ENCODE measurements at regions not wholly inside any gene's neighbourhood (a gene's known extent, or its start where the extent isn't known, plus 50 kb on each side); places are given as distances from the start of the nearest gene placed in this dataset.
"Not testable (repeated sequence)": the region's sequence is repeated elsewhere in the genome, so short reads cannot be mapped to it uniquely, and the experiment has no call there.

DNA sequence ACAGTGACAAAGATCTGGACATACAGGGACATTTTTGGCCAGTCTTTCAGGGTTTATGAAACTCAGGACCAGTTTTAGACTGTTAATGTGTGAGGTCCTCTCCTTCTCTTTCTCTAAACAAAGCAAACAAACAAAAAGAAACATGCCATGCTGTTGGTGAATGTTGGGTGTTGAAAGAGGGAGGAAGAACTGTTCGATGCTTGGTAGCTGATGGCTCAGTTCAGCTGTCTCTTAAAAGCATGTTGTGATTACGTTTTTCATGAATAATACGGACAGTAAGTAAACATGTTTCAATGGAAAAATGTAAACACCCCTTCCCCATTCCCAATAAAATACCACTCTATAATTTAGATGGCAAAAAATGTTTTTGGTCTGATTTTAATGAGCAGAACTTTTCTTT lies 219.1 kb downstream of the SEC23IP start:
- DNase-seq (ENCODE audit: low read depth), result no peak

DNA sequence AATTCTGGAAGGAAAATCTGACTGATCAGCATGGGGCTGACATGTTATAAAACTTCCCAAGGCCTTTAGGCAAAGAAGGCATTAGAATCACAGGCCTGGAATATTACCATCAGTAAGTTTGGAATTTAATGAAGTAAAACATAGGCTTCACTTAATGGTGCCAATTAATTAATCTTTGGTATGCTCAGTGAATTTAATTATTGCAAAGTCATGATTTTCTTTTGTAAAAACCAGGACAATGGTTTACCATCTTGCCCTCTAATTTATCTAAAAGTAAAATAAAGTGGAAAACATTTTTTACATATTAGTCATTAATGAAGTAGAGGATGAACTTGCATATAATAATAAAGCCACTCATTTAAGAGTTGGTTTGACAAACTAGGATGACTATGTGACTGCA lies 220.3 kb downstream of the SEC23IP start:
- DNase-seq (ENCODE audit: low read depth), result no peak

DNA sequence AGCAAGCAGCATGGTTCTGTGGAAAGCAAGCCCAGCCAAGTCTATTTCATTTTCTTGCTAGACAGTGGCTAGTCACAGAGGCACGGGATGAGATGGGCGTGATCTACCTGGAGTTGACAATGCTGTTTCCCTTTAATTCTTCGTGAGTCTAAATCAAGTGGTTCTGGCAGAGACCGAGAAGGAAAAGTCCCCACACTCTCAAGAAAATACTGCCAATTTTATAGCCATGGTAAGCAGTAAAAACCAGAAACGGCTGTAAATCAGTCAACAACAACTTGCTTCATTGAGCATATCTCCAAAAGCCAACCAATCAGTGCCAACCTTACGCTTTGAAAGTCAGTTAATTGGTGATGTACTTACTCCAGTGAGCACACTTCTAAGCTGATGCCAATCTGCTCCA lies 223.4 kb downstream of the SEC23IP start:
- DNase-seq (ENCODE audit: low read depth), result no peak

DNA sequence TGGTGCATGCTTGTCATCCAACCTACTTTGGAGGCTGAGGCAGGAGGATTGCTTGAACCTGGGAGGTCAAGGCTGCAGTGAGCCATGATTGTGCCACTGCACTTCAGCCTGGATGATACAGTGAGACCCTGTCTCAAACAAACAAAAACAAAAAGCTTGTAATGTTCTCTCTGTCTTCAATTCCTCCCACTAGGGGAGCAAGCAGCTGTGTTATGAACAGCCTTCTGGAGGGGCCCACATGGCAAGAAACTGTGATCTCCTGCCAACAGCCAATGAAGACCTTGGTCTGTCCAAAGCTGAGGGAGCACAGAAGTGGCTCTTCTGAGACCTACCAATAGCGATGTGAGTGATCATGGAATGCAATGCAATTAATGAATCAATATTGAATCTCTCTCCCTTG lies 229.2 kb downstream of the SEC23IP start:
- DNase-seq (ENCODE audit: low read depth), result no peak

DNA sequence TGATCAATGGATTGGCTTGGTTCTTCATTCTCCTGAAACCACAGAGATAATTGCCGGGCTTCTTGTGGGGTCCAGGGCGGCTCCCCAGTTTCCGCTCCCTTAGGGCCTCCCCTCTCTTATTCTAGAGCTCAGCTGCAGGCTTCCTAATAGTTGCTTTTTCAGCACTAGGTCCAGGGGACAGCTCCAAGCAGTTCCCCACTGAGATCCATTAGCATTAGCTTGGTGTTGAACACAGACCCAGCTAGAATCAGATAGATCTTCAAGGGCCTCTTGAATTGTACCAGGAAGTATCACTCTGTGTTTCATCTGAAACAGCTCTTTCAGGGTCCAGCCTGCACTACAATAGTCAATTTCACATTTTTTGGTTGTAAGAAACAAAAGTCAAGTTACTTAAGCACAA lies 238.7 kb downstream of the SEC23IP start:
- DNase-seq (ENCODE audit: low read depth), result no peak

DNA sequence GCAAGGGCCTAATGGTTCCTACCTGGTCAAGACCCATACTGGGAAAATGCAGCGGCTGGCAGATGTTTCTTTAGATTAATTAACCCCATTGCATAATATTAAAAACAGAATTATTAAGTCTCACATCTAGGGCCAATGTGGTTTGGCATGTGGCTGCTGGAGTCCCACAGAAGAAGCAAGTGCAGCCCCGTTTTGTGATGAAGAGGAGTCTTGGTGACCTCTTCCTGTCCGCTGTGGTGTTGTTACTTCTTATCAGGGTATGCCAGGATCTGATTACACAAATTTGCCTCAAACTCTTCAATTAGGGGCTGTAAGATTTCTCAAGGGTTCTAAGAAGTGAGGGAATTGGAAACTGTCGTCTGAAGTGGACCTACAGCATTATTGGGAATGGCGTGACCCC lies 240.3 kb downstream of the SEC23IP start:
- DNase-seq (ENCODE audit: low read depth), result no peak

DNA sequence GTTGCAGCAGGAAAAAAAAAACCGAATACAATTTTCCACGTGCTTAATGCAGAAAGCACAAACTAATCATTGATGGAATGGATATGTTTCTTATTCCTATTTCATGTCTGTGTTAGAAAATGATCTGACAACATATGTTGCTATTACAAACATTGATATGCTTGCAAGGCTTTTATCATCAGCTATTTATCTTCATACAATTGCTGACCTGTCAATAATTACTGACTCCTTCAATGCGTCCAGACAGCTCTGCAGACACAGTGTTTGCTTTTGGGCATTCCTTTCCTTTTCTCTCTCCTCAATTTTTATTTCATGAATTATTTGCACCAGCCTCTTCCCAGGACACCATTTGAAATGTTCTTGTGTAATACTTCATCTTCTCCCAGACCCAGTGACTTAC lies 246.2 kb downstream of the SEC23IP start:
- DNase-seq (ENCODE audit: low read depth), result no peak

DNA sequence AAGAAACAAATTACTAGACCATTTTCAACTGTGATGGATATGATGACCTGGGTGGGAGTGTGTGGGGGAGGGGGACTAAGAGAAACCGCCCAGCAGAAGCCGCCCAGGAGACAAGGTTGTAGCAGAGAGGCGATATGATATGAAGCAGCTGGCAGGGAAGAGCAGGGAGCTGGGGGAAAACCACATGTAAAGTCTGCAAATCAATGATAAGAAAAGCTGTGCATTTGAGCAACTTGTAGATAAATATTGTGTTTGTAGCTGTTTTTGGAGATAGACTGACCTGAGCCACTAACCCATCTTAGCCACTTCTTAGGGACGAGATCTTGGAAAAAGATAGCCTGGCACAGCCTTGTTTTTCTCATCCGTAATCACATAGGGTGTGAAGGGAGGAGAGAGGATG lies 252.6 kb downstream of the SEC23IP start:
- DNase-seq (ENCODE audit: low read depth), result no peak

DNA sequence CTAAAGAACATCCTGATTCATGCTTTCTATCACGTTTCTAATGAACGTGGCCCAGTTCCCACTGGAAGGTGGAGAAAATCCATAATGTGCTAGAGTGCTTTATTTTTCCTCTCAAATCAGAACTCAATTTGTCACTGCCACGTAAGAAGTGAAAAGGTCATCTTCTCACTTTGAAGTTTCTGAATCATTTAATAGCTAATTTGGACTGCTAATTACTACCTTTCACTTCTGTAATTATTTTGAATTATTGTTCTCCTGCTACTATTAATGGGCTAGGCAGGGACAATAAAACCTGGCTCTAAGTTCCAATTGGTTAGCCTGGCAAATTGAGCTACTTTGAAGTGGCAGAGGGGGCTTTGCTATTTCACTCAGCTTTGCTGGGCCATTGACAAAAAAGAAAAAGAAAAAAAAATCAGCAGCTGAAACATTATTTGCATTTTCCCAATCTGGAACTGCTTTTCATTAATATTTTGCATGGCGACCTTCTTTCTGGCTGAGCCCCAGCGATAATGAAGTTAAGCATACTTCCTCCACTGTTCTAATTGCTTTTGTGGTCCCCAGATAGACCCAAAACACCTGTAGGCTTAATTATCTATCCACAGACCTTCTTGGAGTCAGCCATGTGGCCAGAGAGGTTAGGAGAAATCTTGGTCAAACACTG lies 264.2 kb downstream of the SEC23IP start:
- no peak for DNase-seq (ENCODE audit: low read depth)

DNA sequence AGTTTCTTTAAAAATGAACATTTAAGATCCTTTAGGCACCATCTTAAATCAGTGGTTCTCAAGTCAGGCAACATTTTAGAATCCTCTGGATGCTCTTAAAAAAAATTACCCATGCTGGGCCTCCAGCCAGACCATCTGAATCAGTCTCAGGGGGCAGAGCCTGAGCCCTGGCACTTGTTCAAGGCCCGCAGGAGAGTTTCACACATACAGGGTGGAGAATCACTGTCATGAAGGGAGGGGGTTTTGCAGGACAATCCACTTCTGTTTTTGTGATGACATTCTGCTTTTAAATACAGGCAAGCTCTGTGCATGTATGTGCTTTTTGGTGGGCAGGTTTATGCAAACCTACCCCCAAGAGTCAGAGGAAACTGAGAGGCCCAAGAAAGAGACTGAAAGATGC lies 268.6 kb downstream of the SEC23IP start:
- DNase-seq (ENCODE audit: low read depth), result no peak

DNA sequence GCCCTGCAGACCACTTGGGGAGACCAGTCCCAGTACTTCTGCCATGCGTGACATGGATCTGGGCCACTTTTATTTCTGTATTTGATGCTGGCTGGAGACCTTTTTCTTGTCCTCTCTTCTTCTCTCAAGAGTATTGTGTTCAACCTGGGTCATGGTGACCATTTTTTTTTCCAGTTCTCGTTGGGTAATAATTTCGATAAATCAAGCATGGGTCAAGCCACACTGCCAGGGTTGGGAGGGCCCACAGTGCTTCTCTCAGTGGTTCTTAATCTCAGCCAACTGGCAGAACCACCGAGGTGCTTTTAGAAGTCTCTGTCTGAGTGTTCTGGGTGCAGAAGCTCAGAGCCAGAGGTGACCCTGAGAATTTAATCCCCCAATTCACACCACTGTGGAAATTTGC lies 269.9 kb downstream of the SEC23IP start:
- DNase-seq (ENCODE audit: low read depth), result no peak

DNA sequence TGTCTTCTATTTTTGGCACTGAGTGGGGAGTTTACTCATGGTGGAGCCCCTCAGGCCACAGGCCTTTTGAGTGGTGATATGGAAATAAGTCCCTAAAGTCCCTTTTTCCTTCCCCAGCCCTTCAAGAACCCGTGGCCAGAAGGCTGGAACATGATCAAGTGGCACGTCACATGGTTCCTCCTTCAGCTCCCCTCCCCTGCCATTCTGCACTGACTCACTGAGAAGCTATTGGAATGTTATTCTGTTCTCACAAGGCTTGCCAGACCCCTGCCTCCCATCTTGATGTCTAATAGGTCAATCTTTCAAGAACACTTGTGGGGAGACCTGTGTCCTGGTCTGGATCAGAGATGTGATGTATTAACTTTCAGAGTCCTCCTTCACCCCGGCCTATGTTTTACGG lies 279.8 kb downstream of the SEC23IP start:
- DNase-seq (ENCODE audit: low read depth), result no peak

DNA sequence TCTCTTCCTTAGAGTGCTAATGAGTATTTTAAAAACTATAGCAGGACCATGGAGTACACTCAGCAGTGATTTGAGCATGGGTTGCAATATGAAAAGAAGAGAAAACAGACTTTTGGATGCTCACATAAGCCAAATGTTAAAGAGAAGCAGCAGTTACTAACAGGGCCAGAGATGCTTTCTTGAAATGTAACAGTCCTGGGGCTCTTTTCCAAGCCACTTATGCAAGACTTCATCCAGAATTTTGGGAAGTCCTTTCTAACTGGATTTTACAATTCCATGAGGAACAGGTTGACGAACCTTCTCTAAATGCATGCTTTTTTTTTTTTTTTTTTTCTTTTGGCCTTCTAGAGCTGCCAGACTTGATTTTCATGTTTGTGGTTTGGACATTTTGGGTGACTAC lies 282.0 kb downstream of the SEC23IP start:
- no peak for DNase-seq (ENCODE audit: low read depth)

DNA sequence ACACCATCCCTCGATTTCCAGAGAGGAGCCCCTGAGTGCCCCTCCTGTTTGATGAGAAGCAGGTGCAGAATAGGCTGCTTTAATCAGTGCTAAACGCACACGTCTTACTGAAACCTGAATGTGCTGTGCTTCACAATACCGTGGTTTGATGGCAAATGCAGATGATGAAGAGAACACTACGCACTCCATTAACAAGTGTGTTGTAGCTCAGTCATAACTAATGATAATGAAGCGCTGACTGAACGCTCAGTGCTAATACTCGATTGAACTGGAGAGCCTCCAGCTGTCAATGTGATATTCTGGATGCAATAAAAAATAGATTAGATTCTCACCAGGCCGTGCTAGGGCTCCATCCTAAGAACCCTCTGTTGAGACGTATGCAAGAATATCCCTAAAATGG lies 279.7 kb upstream of the PLPP4 start:
- no peak for DNase-seq (ENCODE audit: low read depth)

DNA sequence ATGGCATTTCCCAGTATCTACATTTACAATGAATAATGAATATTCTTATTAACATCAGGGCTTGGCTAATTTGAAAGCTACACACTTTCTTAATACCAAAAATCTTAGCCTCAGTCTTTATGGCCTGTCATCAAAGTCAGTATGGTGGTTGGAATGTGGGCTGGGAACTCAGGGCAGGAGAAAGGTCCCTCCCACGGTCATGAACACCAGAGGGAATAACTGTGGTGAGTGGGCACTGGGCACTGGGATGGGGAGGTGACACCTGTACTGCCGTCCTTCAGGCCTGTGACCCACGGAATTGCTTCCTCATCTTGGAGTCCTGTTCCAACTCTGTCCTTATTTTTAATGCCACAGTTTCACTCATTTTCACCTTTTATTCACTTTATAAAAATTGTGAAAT lies 276.9 kb upstream of the PLPP4 start:
- no peak for DNase-seq (ENCODE audit: low read depth)

DNA sequence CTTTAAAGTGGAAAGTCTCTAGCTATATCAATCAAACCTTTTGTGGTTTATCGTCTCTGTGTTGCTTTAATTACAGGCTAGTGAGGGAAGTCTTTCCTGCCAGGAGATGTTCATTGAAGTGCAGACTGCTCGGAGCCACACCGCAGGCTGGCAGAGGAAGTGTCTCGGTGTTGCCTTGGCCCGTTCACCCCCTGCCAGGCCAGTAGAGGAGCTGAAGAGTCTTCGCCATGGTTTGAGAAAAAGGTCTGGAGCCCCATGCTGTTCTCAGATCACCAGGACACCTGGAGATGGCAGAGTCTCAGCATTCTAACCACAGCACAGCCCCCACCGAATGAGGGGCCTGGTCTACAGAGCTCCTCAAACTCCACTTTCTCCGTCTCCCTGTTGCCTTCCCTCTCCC lies 275.9 kb upstream of the PLPP4 start:
- DNase-seq (ENCODE audit: low read depth), result no peak

DNA sequence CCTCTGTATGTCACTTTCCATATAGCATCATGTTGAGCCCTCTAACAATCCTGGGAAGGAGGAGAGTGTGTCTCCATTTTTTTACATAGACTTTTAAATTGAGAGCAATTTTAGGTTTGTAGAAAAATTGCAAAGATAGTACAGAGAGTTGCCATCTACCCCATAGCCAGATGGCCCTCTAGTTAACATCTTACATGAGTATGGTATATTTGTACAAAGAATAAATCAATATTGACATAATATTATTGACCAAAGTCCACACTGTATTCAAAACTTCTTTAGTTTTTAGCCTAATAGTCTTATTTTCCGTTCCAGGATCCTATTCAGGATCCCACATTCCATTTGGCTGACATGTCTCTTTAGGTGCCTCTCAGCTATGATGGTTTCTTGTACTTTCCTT lies 274.6 kb upstream of the PLPP4 start:
- no peak for DNase-seq (ENCODE audit: low read depth)

DNA sequence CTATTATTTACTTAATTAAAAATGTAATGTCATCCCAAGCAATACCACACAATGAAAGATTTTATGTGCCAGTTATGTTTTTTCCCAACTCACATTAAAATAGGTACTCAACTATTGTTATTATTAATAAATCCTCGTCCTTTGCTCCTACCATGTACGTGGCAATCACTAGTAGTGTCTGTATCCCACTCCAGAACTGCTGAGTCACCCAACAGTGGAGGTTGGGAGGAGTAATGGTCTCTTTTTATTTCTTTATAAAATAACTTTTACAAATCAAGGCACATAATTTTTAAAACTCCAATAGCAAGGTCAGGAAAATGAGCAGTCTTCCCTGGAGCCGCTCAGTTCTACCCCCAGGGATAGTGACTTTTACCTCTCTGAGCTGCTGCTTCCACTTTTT lies 273.5 kb upstream of the PLPP4 start:
- DNase-seq (ENCODE audit: low read depth), result no peak

DNA sequence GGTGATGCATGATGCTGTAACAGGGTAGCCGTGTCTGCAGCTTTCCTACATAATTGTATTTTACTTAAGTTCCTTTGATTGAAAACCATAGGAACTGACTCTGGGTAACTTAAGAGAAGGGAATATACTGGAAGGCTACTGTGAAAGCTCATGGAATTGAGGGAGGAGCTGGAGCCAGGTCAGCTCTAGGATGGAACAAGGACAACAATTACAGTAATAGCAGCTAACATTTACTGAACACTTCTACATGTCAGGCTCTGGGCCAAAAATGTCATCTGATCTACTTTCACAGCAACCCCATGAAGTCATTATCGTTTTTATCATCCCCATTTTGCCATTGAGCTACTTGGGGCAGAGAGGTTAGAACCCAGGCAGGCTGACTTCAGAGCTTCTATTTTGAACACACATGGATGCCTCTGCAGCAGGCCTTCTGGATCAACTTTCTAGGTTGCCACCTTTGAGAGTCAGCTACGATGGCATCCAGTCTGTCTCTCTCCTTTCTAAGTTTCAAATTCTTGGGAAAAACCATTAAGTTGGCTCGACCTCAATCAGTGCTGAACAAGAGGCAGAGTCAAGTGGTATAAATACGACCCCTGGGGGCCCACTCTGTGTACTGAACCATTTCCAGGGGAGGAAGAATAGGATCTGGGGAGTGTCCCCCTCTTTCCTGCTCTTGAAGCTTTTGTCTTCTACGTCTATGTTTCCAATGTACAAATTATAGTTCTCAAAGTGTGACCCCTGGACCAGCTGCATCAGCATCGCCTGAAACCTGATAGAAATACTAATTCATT lies 272.3 kb upstream of the PLPP4 start:
- no peak for DNase-seq (ENCODE audit: low read depth)

DNA sequence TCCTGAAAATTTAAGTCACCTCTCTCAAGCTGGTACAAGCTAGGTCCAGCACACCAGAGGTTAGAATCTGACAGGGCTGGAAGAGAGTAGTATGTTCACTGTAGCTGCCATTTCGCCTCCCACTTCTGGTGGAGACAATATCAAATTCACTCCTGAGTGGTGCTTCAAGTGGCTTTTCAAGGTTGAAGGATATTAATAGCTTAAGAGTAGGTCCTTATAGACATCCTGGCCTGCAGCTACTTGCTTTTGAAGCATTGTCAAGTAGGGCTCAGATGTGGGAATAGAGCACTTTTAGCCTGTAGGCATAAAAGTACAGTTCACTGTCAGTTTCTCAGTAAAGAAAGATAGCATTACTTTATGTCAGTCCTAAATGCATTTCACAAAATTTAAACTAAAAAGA lies 270.5 kb upstream of the PLPP4 start:
- no peak for DNase-seq (ENCODE audit: low read depth)

DNA sequence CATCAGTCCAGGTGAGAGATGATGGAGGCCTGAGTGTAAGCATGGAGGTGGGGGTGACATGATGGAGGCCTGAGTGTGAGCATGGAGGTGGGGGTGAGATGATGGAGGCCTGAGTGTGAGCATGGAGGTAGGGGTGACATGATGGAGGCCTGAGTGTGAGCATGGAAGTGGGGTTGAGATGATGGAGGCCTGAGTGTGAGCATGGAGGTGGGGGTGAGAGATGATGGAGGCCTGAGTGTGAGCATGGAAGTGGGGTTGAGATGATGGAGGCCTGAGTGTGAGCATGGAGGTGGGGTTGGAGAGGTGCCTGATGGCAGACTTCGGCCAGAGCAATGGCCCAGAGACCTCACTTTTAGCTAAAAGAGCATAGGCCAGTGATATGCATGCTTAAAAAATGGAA lies 269.9 kb upstream of the PLPP4 start:
- not testable (repeated sequence) for DNase-seq (ENCODE audit: low read depth)

DNA sequence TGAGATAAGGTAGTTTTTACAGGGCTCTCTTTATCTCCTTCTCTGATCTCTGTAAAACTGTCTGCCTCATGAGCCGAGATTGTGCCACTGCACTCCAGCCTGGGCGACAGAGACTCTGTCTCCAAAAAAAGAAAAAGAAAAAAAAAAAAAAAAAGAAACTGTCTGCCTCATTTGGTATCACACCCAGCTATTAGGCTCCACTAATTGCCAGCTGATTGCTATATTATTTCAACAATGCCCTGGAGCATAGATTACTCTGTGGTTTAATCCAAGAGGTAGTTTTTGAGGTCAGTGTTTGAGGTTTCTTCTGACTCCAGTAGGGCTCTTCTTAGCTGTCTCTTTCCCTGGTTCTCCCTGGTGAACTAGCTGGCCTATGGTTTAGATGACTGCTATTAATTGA lies 268.1 kb upstream of the PLPP4 start:
- DNase-seq (ENCODE audit: low read depth), result no peak

DNA sequence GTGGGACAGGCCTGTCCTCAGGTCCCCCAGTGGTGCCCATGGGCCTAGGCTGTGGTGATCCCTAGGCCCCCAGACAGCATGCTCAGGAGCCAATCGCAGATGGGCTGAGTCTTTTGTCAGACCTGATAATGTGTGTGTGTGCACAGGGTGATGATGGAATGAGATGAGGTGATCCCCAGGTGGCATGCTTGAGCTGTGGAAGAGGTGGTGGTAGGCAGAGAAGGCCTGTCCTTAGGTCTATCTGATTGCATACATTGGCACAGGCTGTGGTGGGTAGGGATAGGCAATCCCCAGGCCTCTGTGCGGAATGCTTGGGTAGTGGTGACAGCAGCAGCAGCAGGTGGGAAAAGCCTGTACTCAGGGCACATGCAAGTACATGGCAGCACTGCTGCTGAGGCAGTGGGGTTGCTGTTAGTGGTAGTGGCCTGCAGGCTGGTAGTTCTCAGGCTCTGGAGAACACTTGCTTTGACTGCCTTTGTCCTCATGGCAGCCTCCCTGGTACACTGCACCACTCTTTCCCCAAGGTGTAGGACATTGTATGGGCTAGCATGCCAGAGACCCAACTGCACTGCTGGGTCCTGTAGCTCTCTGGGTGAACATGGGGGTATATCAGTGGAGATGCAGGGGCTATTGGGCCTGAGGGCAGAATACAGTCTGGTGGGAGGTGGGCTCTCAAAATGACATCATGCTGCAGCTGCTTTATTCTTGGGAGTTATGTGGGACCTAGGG lies 260.9 kb upstream of the PLPP4 start:
- no peak for DNase-seq (ENCODE audit: low read depth)
